ENCODE measurements at regions not wholly inside any gene's neighbourhood (a gene's known extent, or its start where the extent isn't known, plus 50 kb on each side); places are given as distances from the start of the nearest gene placed in this dataset.

- Histone ChIP-seq H3K36me3 (ENCODE audit: insufficient read depth, insufficient read length, low read length) (no peaks in the 10 kb centered on the region), H3K4me1 (ENCODE audit: insufficient read depth, insufficient read length) (no peaks in the 10 kb centered on the region), H3K4me3 (ENCODE audit: insufficient read length, low read depth) (no peak overlapping the region), H3K27me3 (ENCODE audit: insufficient read depth, insufficient read length) (peaks cover 5% of the 10 kb centered on the region), H3K9me3 (ENCODE audit: insufficient read depth, low read length) (no peaks in the 10 kb centered on the region), H3K9ac (ENCODE audit: insufficient read length, low read depth) (no peak overlapping the region)
- TF ChIP-seq YY1 (IDR thresholded peaks at IDR 0.05; ENCODE audit: insufficient read depth, insufficient read length), result no peak
- TF ChIP-seq SUZ12 (IDR thresholded peaks at IDR 0.05; ENCODE audit: extremely low read depth, insufficient read depth, insufficient read length), result no peak
- no peak for TF ChIP-seq ZNF274 (IDR thresholded peaks at IDR 0.05; ENCODE audit: low read depth, low read length)
- DNase-seq (ENCODE audit: low read depth, low spot score), result no peak
Observed at GRCh38 chr16:35352431-35352830, 1893.0 kb downstream of the TP53TG3F start.

- TF ChIP-seq ZNF274 (IDR thresholded peaks at IDR 0.05; ENCODE audit: low read depth, low read length) (no peak), YY1 (IDR thresholded peaks at IDR 0.05; ENCODE audit: insufficient read depth, insufficient read length) (no peak), SUZ12 (IDR thresholded peaks at IDR 0.05; ENCODE audit: extremely low read depth, insufficient read depth, insufficient read length) (no peak)
- H3K27me3 ChIP-seq (ENCODE audit: insufficient read depth, insufficient read length), result peaks cover 19% of the 10 kb centered on the region
- H3K4me3 ChIP-seq (ENCODE audit: insufficient read length, low read depth), result no peak overlapping the region
- no peak overlapping the region for H3K9ac ChIP-seq (ENCODE audit: insufficient read length, low read depth)
- DNase-seq (ENCODE audit: low read depth, low spot score), result no peak
- no peaks in the 10 kb centered on the region for H3K4me1 ChIP-seq (ENCODE audit: insufficient read depth, insufficient read length)
- no peaks in the 10 kb centered on the region for H3K36me3 ChIP-seq (ENCODE audit: insufficient read depth, insufficient read length, low read length)
- H3K9me3 ChIP-seq (ENCODE audit: insufficient read depth, low read length), result no peaks in the 10 kb centered on the region
Observed at GRCh38 chr16:35363510-35363909, 1904.1 kb downstream of the TP53TG3F start.

- Histone ChIP-seq H3K27me3 (ENCODE audit: insufficient read depth, insufficient read length) (peaks cover 19% of the 10 kb centered on the region), H3K36me3 (ENCODE audit: insufficient read depth, insufficient read length, low read length) (no peaks in the 10 kb centered on the region), H3K9ac (ENCODE audit: insufficient read length, low read depth) (no peak overlapping the region), H3K4me3 (ENCODE audit: insufficient read length, low read depth) (no peak overlapping the region), H3K9me3 (ENCODE audit: insufficient read depth, low read length) (no peaks in the 10 kb centered on the region), H3K4me1 (ENCODE audit: insufficient read depth, insufficient read length) (no peaks in the 10 kb centered on the region)
- no peak for DNase-seq (ENCODE audit: low read depth, low spot score)
- TF ChIP-seq YY1 (IDR thresholded peaks at IDR 0.05; ENCODE audit: insufficient read depth, insufficient read length), result no peak
- no peak for TF ChIP-seq SUZ12 (IDR thresholded peaks at IDR 0.05; ENCODE audit: extremely low read depth, insufficient read depth, insufficient read length)
- no peak for TF ChIP-seq ZNF274 (IDR thresholded peaks at IDR 0.05; ENCODE audit: low read depth, low read length)
Observed at GRCh38 chr16:35364263-35364662, 1904.9 kb downstream of the TP53TG3F start.

GRCh38 chr16:35365675-35366074 lies 1906.3 kb downstream of the TP53TG3F start:
- no peak overlapping the region for H3K9ac ChIP-seq (ENCODE audit: insufficient read length, low read depth)
- no peak for DNase-seq (ENCODE audit: low read depth, low spot score)
- no peak overlapping the region for H3K4me3 ChIP-seq (ENCODE audit: insufficient read length, low read depth)
- no peak for TF ChIP-seq YY1 (IDR thresholded peaks at IDR 0.05; ENCODE audit: insufficient read depth, insufficient read length)
- TF ChIP-seq SUZ12 (IDR thresholded peaks at IDR 0.05; ENCODE audit: extremely low read depth, insufficient read depth, insufficient read length), result no peak
- no peaks in the 10 kb centered on the region for H3K36me3 ChIP-seq (ENCODE audit: insufficient read depth, insufficient read length, low read length)
- H3K4me1 ChIP-seq (ENCODE audit: insufficient read depth, insufficient read length), result no peaks in the 10 kb centered on the region
- no peaks in the 10 kb centered on the region for H3K9me3 ChIP-seq (ENCODE audit: insufficient read depth, low read length)
- peaks cover 19% of the 10 kb centered on the region for H3K27me3 ChIP-seq (ENCODE audit: insufficient read depth, insufficient read length)

- Histone ChIP-seq H3K4me3 (ENCODE audit: insufficient read length, low read depth) (no peak overlapping the region), H3K36me3 (ENCODE audit: insufficient read depth, insufficient read length, low read length) (no peaks in the 10 kb centered on the region), H3K9me3 (ENCODE audit: insufficient read depth, low read length) (no peaks in the 10 kb centered on the region), H3K4me1 (ENCODE audit: insufficient read depth, insufficient read length) (no peaks in the 10 kb centered on the region), H3K9ac (ENCODE audit: insufficient read length, low read depth) (no peak overlapping the region), H3K27me3 (ENCODE audit: insufficient read depth, insufficient read length) (peaks cover 1% of the 10 kb centered on the region)
- no peak for DNase-seq (ENCODE audit: low read depth, low spot score)
- TF ChIP-seq YY1 (IDR thresholded peaks at IDR 0.05; ENCODE audit: insufficient read depth, insufficient read length), result no peak
- no peak for TF ChIP-seq ZNF274 (IDR thresholded peaks at IDR 0.05; ENCODE audit: low read depth, low read length)
- TF ChIP-seq SUZ12 (IDR thresholded peaks at IDR 0.05; ENCODE audit: extremely low read depth, insufficient read depth, insufficient read length), result no peak
Observed at GRCh38 chr16:35370617-35371016, 1911.2 kb downstream of the TP53TG3F start.

- H3K9me3 ChIP-seq (ENCODE audit: insufficient read depth, low read length), result no peaks in the 10 kb centered on the region
- no peak overlapping the region for H3K9ac ChIP-seq (ENCODE audit: insufficient read length, low read depth)
- no peak for TF ChIP-seq ZNF274 (IDR thresholded peaks at IDR 0.05; ENCODE audit: low read depth, low read length)
- TF ChIP-seq YY1 (IDR thresholded peaks at IDR 0.05; ENCODE audit: insufficient read depth, insufficient read length), result no peak
- TF ChIP-seq SUZ12 (IDR thresholded peaks at IDR 0.05; ENCODE audit: extremely low read depth, insufficient read depth, insufficient read length), result no peak
- H3K36me3 ChIP-seq (ENCODE audit: insufficient read depth, insufficient read length, low read length), result no peaks in the 10 kb centered on the region
- H3K27me3 ChIP-seq (ENCODE audit: insufficient read depth, insufficient read length), result peaks cover 10% of the 10 kb centered on the region
- no peak for DNase-seq (ENCODE audit: low read depth, low spot score)
- H3K4me3 ChIP-seq (ENCODE audit: insufficient read length, low read depth), result no peak overlapping the region
- H3K4me1 ChIP-seq (ENCODE audit: insufficient read depth, insufficient read length), result no peaks in the 10 kb centered on the region
Observed at GRCh38 chr16:35377142-35377541, 1917.7 kb downstream of the TP53TG3F start.

GRCh38 chr16:35386619-35387018 lies 1927.2 kb downstream of the TP53TG3F start:
- Histone ChIP-seq H3K27me3 (ENCODE audit: insufficient read depth, insufficient read length) (no peaks in the 10 kb centered on the region), H3K4me3 (ENCODE audit: insufficient read length, low read depth) (no peak overlapping the region), H3K4me1 (ENCODE audit: insufficient read depth, insufficient read length) (no peaks in the 10 kb centered on the region), H3K9ac (ENCODE audit: insufficient read length, low read depth) (no peak overlapping the region), H3K36me3 (ENCODE audit: insufficient read depth, insufficient read length, low read length) (no peaks in the 10 kb centered on the region), H3K9me3 (ENCODE audit: insufficient read depth, low read length) (no peaks in the 10 kb centered on the region)
- no peak for DNase-seq (ENCODE audit: low read depth, low spot score)
- TF ChIP-seq ZNF274 (IDR thresholded peaks at IDR 0.05; ENCODE audit: low read depth, low read length) (no peak), YY1 (IDR thresholded peaks at IDR 0.05; ENCODE audit: insufficient read depth, insufficient read length) (no peak), SUZ12 (IDR thresholded peaks at IDR 0.05; ENCODE audit: extremely low read depth, insufficient read depth, insufficient read length) (no peak)

- Histone ChIP-seq H3K9ac (ENCODE audit: insufficient read length, low read depth) (no peak overlapping the region), H3K4me3 (ENCODE audit: insufficient read length, low read depth) (no peak overlapping the region), H3K36me3 (ENCODE audit: insufficient read depth, insufficient read length, low read length) (no peaks in the 10 kb centered on the region), H3K4me1 (ENCODE audit: insufficient read depth, insufficient read length) (no peaks in the 10 kb centered on the region), H3K27me3 (ENCODE audit: insufficient read depth, insufficient read length) (no peaks in the 10 kb centered on the region), H3K9me3 (ENCODE audit: insufficient read depth, low read length) (no peaks in the 10 kb centered on the region)
- DNase-seq (ENCODE audit: low read depth, low spot score), result peak; percentile 44
- TF ChIP-seq YY1 (IDR thresholded peaks at IDR 0.05; ENCODE audit: insufficient read depth, insufficient read length) (no peak), SUZ12 (IDR thresholded peaks at IDR 0.05; ENCODE audit: extremely low read depth, insufficient read depth, insufficient read length) (no peak), ZNF274 (IDR thresholded peaks at IDR 0.05; ENCODE audit: low read depth, low read length) (no peak)
Observed at GRCh38 chr16:35391328-35391727, 1931.9 kb downstream of the TP53TG3F start.

All from NT2/D1 (cell line).